OCI-LY7 (cell line): ENCODE measurements at regions not wholly inside any gene's neighbourhood (a gene's known extent, or its start where the extent isn't known, plus 50 kb on each side); places are given as distances from the start of the nearest gene placed in this dataset.

Experiments
- BruUV-seq: library from RNA; stranded (reverse); fragments of 400-500 nt; replicated peaks from 2 replicates; lab custom pipeline; 2021; lab: Mats Ljungman, UMichigan
- CTCF ChIA-PET: fragments of 300-600 bp; sonication (Branson Sonifier 250); formaldehyde crosslinking; loops from one replicate; lab custom pipeline; 2022; ENCODE audit warnings: antibody characterized with exemption; ENCODE audit not compliant: unreplicated experiment; lab: Charles Lee
- POLR2A ChIA-PET: fragments of 300-600 bp; sonication (Branson Sonifier 250); formaldehyde crosslinking; loops from one replicate; lab custom pipeline; 2022; ENCODE audit warnings: antibody characterized with exemption; lab: Charles Lee
- DNase-seq: peaks from one replicate; pipeline ENCODE4 v3.0.0-alpha.2; 2015; ENCODE audit warnings: low spot score
- H2AFZ ChIP-seq: fragments of 200-600 bp; sonication (generic), shearing (Covaris generic); 2 replicates; pipeline ENCODE4 v1.6.1; 2014; ENCODE audit warnings: mild to moderate bottlenecking, antibody characterized with exemption, low read length, moderate library complexity
- H3K27ac ChIP-seq: fragments of 200-600 bp; sonication (generic); 2 replicates; pipeline ENCODE4 v1.5.1; 2014; ENCODE audit warnings: mixed run types, low read depth, mild to moderate bottlenecking, moderate library complexity, low read length, inconsistent platforms; ENCODE audit not compliant: poor library complexity, severe bottlenecking
- H3K36me3 ChIP-seq: fragments of 200-600 bp; sonication (generic); 2 replicates; pipeline ENCODE4 v1.6.1; 2014; ENCODE audit warnings: mild to moderate bottlenecking, antibody characterized with exemption, low read length, moderate library complexity, mixed read lengths; ENCODE audit not compliant: insufficient read depth
- H3K4me1 ChIP-seq: fragments of 200-600 bp; sonication (generic); 2 replicates; pipeline ENCODE4 v1.5.1; 2014; ENCODE audit warnings: mild to moderate bottlenecking, low read length; ENCODE audit not compliant: insufficient read depth, poor library complexity, severe bottlenecking
- H3K4me2 ChIP-seq: fragments of 200-600 bp; sonication (generic); 2 replicates; pipeline ENCODE4 v1.6.1; 2014; ENCODE audit warnings: mild to moderate bottlenecking, low read length
- H3K4me3 ChIP-seq: fragments of 200-600 bp; sonication (generic); 2 replicates; pipeline ENCODE4 v1.5.1; 2014; ENCODE audit warnings: mild to moderate bottlenecking, low read depth, low read length; ENCODE audit not compliant: poor library complexity, severe bottlenecking
- H3K79me2 ChIP-seq: fragments of 200-600 bp; sonication (generic); 2 replicates; pipeline ENCODE4 v1.6.1; 2016; ENCODE audit warnings: low read depth, mild to moderate bottlenecking, low read length, moderate library complexity, mixed read lengths; ENCODE audit not compliant: insufficient read depth
- H3K9me2 ChIP-seq: fragments of 200-600 bp; sonication (generic); 2 replicates; pipeline ENCODE4 v1.6.1; 2016; ENCODE audit warnings: mild to moderate bottlenecking, low read length, mixed read lengths; ENCODE audit not compliant: insufficient read depth
- H3K9me3 ChIP-seq: fragments of 200-600 bp; sonication (generic); 2 replicates; pipeline ENCODE4 v1.6.1; 2014; ENCODE audit warnings: mild to moderate bottlenecking, mixed run types, low read length, mixed read lengths
- H4K20me1 ChIP-seq: fragments of 200-600 bp; sonication (generic); 2 replicates; pipeline ENCODE4 v1.6.1; 2014; ENCODE audit warnings: mild to moderate bottlenecking, antibody characterized with exemption, low read length, moderate library complexity, mixed read lengths; ENCODE audit not compliant: insufficient read depth
- EZH2phosphoT487 ChIP-seq: fragments of 200-600 bp; sonication (generic); IDR thresholded peaks from 2 replicates; pipeline ENCODE4 v1.6.1; 2018; ENCODE audit warnings: low read depth, borderline replicate concordance, mild to moderate bottlenecking, mixed run types, antibody characterized with exemption, low read length, moderate library complexity, mixed read lengths
- intact Hi-C: fragments of 100-400 bp; cut with micrococcal nuclease; formaldehyde crosslinking; loops from one replicate; pipeline ENCODE4 v1.10.0; 2022; ENCODE audit not compliant: unreplicated experiment
- TF ChIP-seq, protein P1 (sequence below): fragments of 200-600 bp; sonication (generic); conservative IDR thresholded peaks from 2 replicates; pipeline ENCODE4 v1.5.1; 2014; ENCODE audit warnings: mild to moderate bottlenecking, antibody characterized with exemption, low read length, moderate library complexity, mixed read lengths

DNA sequence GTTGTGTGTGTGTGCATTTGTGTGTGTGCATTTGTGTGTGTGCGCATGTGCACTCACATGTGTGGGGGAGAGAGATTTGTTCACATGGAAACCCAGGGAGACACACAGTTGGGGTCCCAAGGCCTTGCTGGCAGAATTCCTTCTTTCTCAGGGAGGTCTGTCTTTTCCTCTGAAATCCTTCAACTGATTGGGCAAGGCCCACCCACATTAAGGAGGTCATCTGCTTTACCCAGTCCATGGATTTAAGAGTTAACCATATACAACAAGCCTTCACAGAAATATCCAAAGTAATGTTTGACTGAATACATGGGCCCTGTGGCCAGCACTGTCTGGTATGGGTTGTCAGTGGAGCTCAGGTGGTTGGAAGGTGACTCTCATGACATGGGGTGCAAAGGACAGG, 641.4 kb downstream of the BRD1 start:
- BruUV-seq = no TSS peak
- Histone ChIP-seq H3K4me1 (no peaks in the 10 kb centered on the region), H3K4me2 (no peak overlapping the region), H4K20me1 (no peaks in the 10 kb centered on the region), H3K9me2 (no peaks in the 10 kb centered on the region), H3K36me3 (no peaks in the 10 kb centered on the region), H3K79me2 (no peaks in the 10 kb centered on the region), H3K4me3 (no peak overlapping the region), H3K9me3 (no peaks in the 10 kb centered on the region), H3K27ac (no peak overlapping the region), H2AFZ (no peak overlapping the region)
- CTCF ChIA-PET = no interaction called here
- no peak for DNase-seq
- intact Hi-C loops = no loop called here
- POLR2A ChIA-PET = no interaction called here
- TF ChIP-seq, protein P1, sequence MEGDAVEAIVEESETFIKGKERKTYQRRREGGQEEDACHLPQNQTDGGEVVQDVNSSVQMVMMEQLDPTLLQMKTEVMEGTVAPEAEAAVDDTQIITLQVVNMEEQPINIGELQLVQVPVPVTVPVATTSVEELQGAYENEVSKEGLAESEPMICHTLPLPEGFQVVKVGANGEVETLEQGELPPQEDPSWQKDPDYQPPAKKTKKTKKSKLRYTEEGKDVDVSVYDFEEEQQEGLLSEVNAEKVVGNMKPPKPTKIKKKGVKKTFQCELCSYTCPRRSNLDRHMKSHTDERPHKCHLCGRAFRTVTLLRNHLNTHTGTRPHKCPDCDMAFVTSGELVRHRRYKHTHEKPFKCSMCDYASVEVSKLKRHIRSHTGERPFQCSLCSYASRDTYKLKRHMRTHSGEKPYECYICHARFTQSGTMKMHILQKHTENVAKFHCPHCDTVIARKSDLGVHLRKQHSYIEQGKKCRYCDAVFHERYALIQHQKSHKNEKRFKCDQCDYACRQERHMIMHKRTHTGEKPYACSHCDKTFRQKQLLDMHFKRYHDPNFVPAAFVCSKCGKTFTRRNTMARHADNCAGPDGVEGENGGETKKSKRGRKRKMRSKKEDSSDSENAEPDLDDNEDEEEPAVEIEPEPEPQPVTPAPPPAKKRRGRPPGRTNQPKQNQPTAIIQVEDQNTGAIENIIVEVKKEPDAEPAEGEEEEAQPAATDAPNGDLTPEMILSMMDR = no peak
- no peak for TF ChIP-seq EZH2phosphoT487

DNA sequence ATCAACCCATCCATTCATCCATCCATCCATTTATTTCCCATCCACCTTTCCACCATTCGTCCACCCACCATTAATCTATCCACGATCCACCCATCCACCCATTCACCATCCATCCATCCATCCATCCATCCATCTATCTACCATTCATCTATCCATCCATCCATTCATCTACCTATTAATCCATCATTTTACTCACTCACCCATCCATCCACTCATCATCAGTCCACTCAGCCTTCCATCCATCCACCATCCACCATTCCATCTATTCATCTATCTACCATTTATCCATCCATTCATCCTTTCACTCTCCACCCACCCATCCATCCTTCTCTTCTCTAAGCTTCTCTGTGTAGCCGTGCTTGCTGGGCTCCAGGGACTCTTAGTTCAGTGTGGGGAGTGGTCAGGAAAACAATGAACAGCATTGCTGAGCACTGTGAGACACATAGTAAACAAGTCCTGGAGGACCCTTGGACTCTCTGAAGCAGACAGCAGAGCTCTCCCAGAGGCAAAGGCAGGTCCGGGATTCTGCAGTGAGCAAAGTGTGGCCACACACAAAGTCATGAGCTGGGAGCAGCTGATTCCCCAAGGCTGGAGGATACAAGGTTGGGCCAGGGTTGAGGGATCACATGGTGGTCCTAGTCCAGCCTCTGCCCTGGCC, 642.2 kb downstream of the BRD1 start:
- H3K36me3 ChIP-seq = no peaks in the 10 kb centered on the region
- intact Hi-C loops = no loop called here
- TF ChIP-seq EZH2phosphoT487 = no peak
- TF ChIP-seq, protein P1 = no peak
- POLR2A ChIA-PET = no interaction called here
- H4K20me1 ChIP-seq = no peaks in the 10 kb centered on the region
- no peaks in the 10 kb centered on the region for H3K9me3 ChIP-seq
- no peaks in the 10 kb centered on the region for H3K4me1 ChIP-seq
- CTCF ChIA-PET = no interaction called here
- DNase-seq = no peak
- no peak overlapping the region for H3K27ac ChIP-seq
- H3K9me2 ChIP-seq = no peaks in the 10 kb centered on the region
- BruUV-seq = no TSS peak
- H3K4me2 ChIP-seq = no peak overlapping the region
- no peak overlapping the region for H2AFZ ChIP-seq
- H3K4me3 ChIP-seq = no peak overlapping the region
- H3K79me2 ChIP-seq = no peaks in the 10 kb centered on the region

DNA sequence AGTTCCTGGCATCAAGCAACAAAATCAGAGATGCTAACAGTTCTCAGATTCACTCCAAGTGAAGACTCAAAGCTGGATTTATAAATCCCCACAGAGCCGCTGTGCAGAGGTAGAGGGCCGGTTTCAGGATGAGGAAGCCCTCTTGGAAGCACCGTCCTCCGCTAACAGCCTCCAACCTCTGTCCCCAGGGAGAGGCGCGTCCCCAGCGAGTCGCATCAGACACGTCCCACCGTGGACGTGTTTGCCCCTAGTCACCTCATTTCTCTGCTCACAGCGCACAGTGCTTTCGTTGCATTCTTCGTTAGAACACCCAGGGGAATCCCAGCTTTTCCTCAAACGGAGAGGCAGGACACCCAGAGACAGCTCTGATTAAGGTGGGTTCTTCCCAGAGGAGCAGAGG, 642.9 kb downstream of the BRD1 start:
- H3K9me2 ChIP-seq = no peaks in the 10 kb centered on the region
- no peaks in the 10 kb centered on the region for H3K9me3 ChIP-seq
- H3K27ac ChIP-seq = no peak overlapping the region
- H2AFZ ChIP-seq = no peak overlapping the region
- no peak overlapping the region for H3K4me3 ChIP-seq
- DNase-seq = no peak
- CTCF ChIA-PET = no interaction called here
- no peaks in the 10 kb centered on the region for H3K79me2 ChIP-seq
- H3K36me3 ChIP-seq = no peaks in the 10 kb centered on the region
- no peaks in the 10 kb centered on the region for H4K20me1 ChIP-seq
- POLR2A ChIA-PET = interaction anchor here (0.6 kb wide), 1 partner anchor 107 kb away, joined by 3 read pairs; no protein-coding TSS in a partner anchor
- intact Hi-C loops = no loop called here
- H3K4me2 ChIP-seq = no peak overlapping the region
- TF ChIP-seq EZH2phosphoT487 = no peak
- TF ChIP-seq, protein P1 = no peak
- no peaks in the 10 kb centered on the region for H3K4me1 ChIP-seq
- BruUV-seq = no TSS peak
